B cell (primary cell): ENCODE measurements at regions not wholly inside any gene's neighbourhood (a gene's known extent, or its start where the extent isn't known, plus 50 kb on each side); places are given as distances from the start of the nearest gene placed in this dataset.

Experiments used
- ATAC-seq: fragments of 200-7000 bp; cut with Tn5 transposase; one replicate; pipeline ENCODE4 v1.10.0; 2021; ENCODE audit warnings: low read depth, mild to moderate bottlenecking, moderate number of reproducible peaks, moderate library complexity
- CTCF ChIA-PET: fragments of 350-600 bp; sonication (Branson Sonifier 250); formaldehyde crosslinking; loops from one replicate; lab custom pipeline; 2021; ENCODE audit warnings: antibody characterized with exemption, inconsistent platforms; lab: Charles Lee
- POLR2A ChIA-PET: fragments of 350-600 bp; sonication (Branson Sonifier 250); formaldehyde crosslinking; loops from one replicate; lab custom pipeline; 2021; ENCODE audit warnings: antibody characterized with exemption; lab: Charles Lee
- DNase-seq: peaks from one replicate; pipeline ENCODE4 v3.0.0; 2013
- H2AFZ ChIP-seq: 2 replicates; pipeline ENCODE4 v1.6.1; 2012; ENCODE audit warnings: mild to moderate bottlenecking, low read depth, low read length; ENCODE audit not compliant: insufficient read depth, poor library complexity, severe bottlenecking
- H3K27ac ChIP-seq, 2 donors: 1 replicate in 1 of 2; 2 replicates in 1 of 2; pipeline ENCODE4 v1.5.1; 2012 to 2013; ENCODE audit warnings: low read length in 2 of 2, mild to moderate bottlenecking in 2 of 2, moderate library complexity in 1 of 2
- H3K27me3 ChIP-seq, 4 experiments: fragments of 200-600 bp in 1 of 4; sonication (generic) in 1 of 4; replicated peaks in 1 of 4; 1 replicate in 2 of 4; 2 replicates in 2 of 4; pipeline versions ENCODE4 v1.6.1 to v1.7.0; 2013 to 2016; ENCODE audit warnings: low read length in 3 of 4, mild to moderate bottlenecking in 2 of 4, mixed read lengths in 1 of 4, moderate library complexity in 1 of 4; ENCODE audit not compliant: insufficient read depth in 4 of 4, control insufficient read depth in 3 of 4; ENCODE audit errors: control extremely low read depth in 1 of 4
- H3K36me3 ChIP-seq, 2 experiments: replicated peaks in 1 of 2; 1 replicate in 1 of 2; 2 replicates in 1 of 2; pipeline versions ENCODE4 v1.6.1 to v1.7.1; 2013; ENCODE audit warnings: low read length in 1 of 2; ENCODE audit not compliant: insufficient read depth in 2 of 2, control insufficient read depth in 1 of 2; ENCODE audit errors: control extremely low read depth in 1 of 2, extremely low read depth in 1 of 2
- H3K4me1 ChIP-seq, 2 donors: fragments of 200-600 bp in 1 of 2; sonication (generic) in 1 of 2; 1 replicate in 1 of 2; 2 replicates in 1 of 2; pipeline versions ENCODE4 v1.5.1 to v1.6.1; 2013 to 2017; ENCODE audit warnings: low read length in 2 of 2; ENCODE audit not compliant: control insufficient read depth in 2 of 2, insufficient read depth in 2 of 2
- H3K4me2 ChIP-seq: replicated peaks from 2 replicates; pipeline ENCODE3; 2012; ENCODE audit warnings: mild to moderate bottlenecking, low read depth, low read length; ENCODE audit not compliant: poor library complexity, severe bottlenecking
- H3K4me3 ChIP-seq, 5 experiments: fragments of 200-600 bp in 1 of 5; sonication (generic) in 1 of 5; 1 replicate in 3 of 5; 2 replicates in 2 of 5; pipeline versions ENCODE4 v1.5.1 to v1.7.0; 2011 to 2016; ENCODE audit warnings: low read length in 4 of 5, mild to moderate bottlenecking in 4 of 5, low read depth in 2 of 5, control low read depth in 1 of 5, moderate library complexity in 1 of 5; ENCODE audit not compliant: insufficient read depth in 1 of 5; ENCODE audit errors: control extremely low read depth in 1 of 5, extremely low read depth in 1 of 5
- H3K79me2 ChIP-seq: fragments of 200-600 bp; sonication (generic); one replicate; pipeline ENCODE4 v1.6.0; 2016; ENCODE audit warnings: low read length; ENCODE audit not compliant: control insufficient read depth, insufficient read depth
- H3K9ac ChIP-seq: fragments of 200-600 bp; sonication (generic); 2 replicates; pipeline ENCODE4 v1.6.1; 2017; ENCODE audit warnings: mild to moderate bottlenecking, low read length, moderate library complexity
- H3K9me3 ChIP-seq, 3 donors: one replicate each; pipeline versions ENCODE4 v1.6.1 to v1.7.1; 2013; ENCODE audit warnings: low read length in 2 of 3; ENCODE audit not compliant: control insufficient read depth in 2 of 3, insufficient read depth in 1 of 3; ENCODE audit errors: control extremely low read depth in 1 of 3
- H4K20me1 ChIP-seq: 2 replicates; pipeline ENCODE4 v1.6.0; 2012; ENCODE audit warnings: mild to moderate bottlenecking, low read length; ENCODE audit not compliant: insufficient read depth, control insufficient read depth, poor library complexity, severe bottlenecking
- H3K27ac Mint-ChIP-seq: one replicate; pipeline ENCODE4 v1.8.0; 2021; ENCODE audit warnings: mixed read lengths
- H3K27me3 Mint-ChIP-seq: one replicate; pipeline ENCODE4 v1.8.0; 2021; ENCODE audit warnings: mixed read lengths
- H3K4me1 Mint-ChIP-seq: one replicate; pipeline ENCODE4 v1.8.0; 2021; ENCODE audit warnings: mixed read lengths
- H3K4me3 Mint-ChIP-seq: one replicate; pipeline ENCODE4 v1.8.0; 2021; ENCODE audit warnings: mixed read lengths
- H3K9me3 Mint-ChIP-seq: one replicate; pipeline ENCODE4 v1.8.0; 2022; ENCODE audit warnings: mixed read lengths; ENCODE audit not compliant: insufficient read depth
- CTCF ChIP-seq: fragments of 200-600 bp; IDR thresholded peaks from one replicate; pipeline ENCODE4 v1.8.0; 2022; ENCODE audit warnings: antibody characterized with exemption, mild to moderate bottlenecking
- EZH2 ChIP-seq: IDR thresholded peaks from 2 replicates; pipeline ENCODE4 v1.6.1; 2012; ENCODE audit warnings: borderline replicate concordance, low read depth, mild to moderate bottlenecking, moderate library complexity, low read length; ENCODE audit not compliant: insufficient read depth, poor library complexity, severe bottlenecking
- WGBS: methylation state at CpG from one replicate; pipeline ENCODE4 v1.1.5; 2013; ENCODE audit warnings: missing lambda C conversion rate; ENCODE audit not compliant: insufficient coverage; 5-methylcytosine and 5-hydroxymethylcytosine counted together
- intact Hi-C: fragments of 100-400 bp; cut with micrococcal nuclease; formaldehyde crosslinking; loops from one replicate; pipeline ENCODE4 v1.10.0; 2022

GRCh38 chr13:68473834-68474326 is 1243.7 kb upstream of the PCDH9 start:
- Histone ChIP-seq H3K9me3 (no peaks in the 10 kb centered on the region), H3K27ac (no peak overlapping the region), H4K20me1 (no peaks in the 10 kb centered on the region), H2AFZ (no peak overlapping the region), H3K79me2 (no peaks in the 10 kb centered on the region), H3K9ac (no peak overlapping the region), H3K4me1 (no peaks in the 10 kb centered on the region), H3K36me3 (no peaks in the 10 kb centered on the region), H3K27me3 (no peaks in the 10 kb centered on the region), H3K4me3 (no peak overlapping the region), H3K4me2 (no peak overlapping the region)
- POLR2A ChIA-PET = no interaction called here
- WGBS = no CpG with 5 or more reads among the region's 1 CpG
- no peaks in the 10 kb centered on the region for H3K27me3 Mint-ChIP-seq
- CTCF ChIA-PET = no interaction called here
- intact Hi-C loops = no loop called here
- H3K9me3 Mint-ChIP-seq = no peaks in the 10 kb centered on the region
- no peak for DNase-seq
- H3K27ac Mint-ChIP-seq = no peak overlapping the region
- H3K4me3 Mint-ChIP-seq = no peak overlapping the region
- no peaks in the 10 kb centered on the region for H3K4me1 Mint-ChIP-seq
- TF ChIP-seq EZH2 (no peak), CTCF (no peak)
- no peak for ATAC-seq

- no peaks in the 10 kb centered on the region for H3K4me1 Mint-ChIP-seq
- Histone ChIP-seq H3K27ac (no peak overlapping the region), H3K4me2 (no peak overlapping the region), H3K4me3 (no peak overlapping the region), H4K20me1 (no peaks in the 10 kb centered on the region), H2AFZ (no peak overlapping the region), H3K9ac (no peak overlapping the region), H3K4me1 (no peaks in the 10 kb centered on the region), H3K9me3 (no peaks in the 10 kb centered on the region), H3K36me3 (no peaks in the 10 kb centered on the region), H3K27me3 (no peaks in the 10 kb centered on the region), H3K79me2 (no peaks in the 10 kb centered on the region)
- ATAC-seq = no peak
- no peak overlapping the region for H3K4me3 Mint-ChIP-seq
- no peaks in the 10 kb centered on the region for H3K27me3 Mint-ChIP-seq
- no peak for DNase-seq
- ChIA-PET POLR2A (no interaction called here), CTCF (no interaction called here)
- WGBS = 100% methylated on average over 2 of the region's 4 CpGs
- H3K27ac Mint-ChIP-seq = no peak overlapping the region
- peaks cover 6% of the 10 kb centered on the region for H3K9me3 Mint-ChIP-seq
- intact Hi-C loops = no loop called here
- TF ChIP-seq CTCF (no peak), EZH2 (no peak)
These were observed 1237.0 kb upstream of the PCDH9 start for GRCh38 chr13:68467160-68467559.
